Tongue (tissue), 1 donor: ENCODE measurements at regions not wholly inside any gene's neighbourhood (a gene's known extent, or its start where the extent isn't known, plus 50 kb on each side); places are given as distances from the start of the nearest gene placed in this dataset.

Experiments
- DNase-seq: peaks from one replicate; pipeline ENCODE4 v3.0.0-alpha.2; 2015

DNA sequence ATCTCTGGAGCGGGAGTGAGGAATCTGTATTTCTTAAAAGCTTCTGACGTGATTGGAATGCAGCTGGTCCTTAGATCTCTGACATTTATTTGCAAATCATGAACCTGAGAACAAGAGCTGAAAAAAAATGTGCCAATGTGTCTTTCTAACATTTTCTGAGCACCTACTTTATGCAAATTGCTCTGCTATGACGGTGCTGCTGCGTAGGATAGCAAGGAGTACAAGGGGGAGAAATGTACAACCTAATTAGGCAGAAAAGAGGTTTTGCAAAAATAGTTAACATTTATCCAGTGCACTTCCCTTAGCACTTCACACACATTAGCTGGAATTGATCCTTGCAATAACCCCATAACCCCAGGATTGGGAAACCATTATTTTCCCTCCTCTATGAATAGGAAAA, 357.5 kb downstream of the TLE4 start:
- DNase-seq: no peak

GRCh38 chr9:79928661-79929223, 357.0 kb downstream of the TLE4 start:
- DNase-seq: no peak

DNA sequence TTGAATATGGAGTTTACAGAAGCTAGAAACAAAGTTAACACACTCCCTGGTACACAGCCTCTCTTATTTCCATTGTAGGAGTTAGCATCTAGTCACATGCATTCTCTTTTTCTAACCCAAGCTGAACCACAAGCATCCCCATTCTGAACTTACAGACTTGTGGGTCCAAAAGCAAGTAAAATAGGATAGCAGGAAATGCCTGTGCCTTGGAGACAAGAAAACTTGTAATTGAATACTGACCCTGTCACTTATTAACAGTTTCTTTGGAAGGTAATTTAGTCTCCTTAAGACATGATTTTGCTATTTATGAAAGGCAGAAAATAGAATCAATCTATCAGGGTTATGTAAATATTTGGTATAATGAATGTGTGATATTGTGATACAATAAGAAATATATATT, 353.6 kb downstream of the TLE4 start:
- no peak for DNase-seq

DNA sequence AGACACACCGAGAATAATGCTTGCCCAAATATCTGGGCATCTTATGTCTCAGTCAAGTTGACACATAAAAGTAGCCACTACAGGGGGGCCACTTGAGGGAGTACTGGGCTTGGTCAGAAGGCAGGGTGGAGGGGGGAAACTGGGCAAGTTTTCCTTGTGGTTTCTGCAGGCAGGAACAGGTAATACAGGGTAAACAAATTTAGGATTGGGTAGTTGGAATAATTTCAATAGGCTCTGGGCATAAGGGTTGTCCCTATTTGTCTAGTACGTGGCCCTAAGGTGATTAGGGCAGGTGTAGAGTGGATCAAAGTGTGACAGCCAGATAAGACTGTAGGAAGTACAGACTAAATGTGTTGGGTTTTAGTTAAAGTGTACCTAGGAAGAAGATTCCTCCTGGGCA, 353.1 kb downstream of the TLE4 start:
- DNase-seq: no peak

DNA sequence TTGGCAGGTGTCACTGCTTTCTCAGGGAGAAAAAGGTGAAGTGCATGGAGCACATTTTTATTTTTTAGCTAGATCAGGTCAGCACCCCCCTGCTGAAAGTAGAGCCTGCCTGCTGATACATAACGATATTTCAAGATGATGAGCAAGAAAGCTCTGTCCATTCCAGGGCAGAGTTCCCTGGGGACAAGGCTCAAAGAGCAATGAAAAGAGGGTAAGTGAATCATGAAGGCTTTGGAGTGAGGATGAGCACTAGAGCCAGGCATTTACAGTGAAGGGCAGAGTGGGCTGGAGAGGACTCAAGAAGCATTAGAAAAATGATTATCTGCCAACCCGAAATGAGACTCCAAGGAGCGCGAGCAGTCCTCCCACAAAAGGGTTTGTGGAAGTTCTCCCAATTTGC, 345.7 kb downstream of the TLE4 start:
- DNase-seq: no peak

DNA sequence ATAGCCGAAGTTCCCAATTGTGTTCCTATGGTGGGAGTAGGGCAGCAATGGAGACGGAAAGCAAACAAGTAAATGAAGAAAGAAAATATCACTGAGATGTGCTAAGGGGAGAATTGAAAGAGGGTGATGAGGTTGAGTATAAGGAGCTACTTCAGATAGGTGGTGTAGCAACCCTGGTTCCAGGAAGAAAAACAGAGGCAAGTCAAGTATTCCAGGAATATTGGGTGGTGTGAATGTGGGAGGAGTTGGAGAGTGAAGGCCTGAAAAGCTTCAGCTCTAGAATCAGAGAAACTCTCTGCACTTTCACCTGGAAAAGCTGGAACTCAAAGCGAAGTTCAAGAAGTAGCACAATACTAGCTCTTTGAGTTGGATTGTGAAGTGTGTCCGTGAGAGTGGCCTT, 342.1 kb downstream of the TLE4 start:
- no peak for DNase-seq

DNA sequence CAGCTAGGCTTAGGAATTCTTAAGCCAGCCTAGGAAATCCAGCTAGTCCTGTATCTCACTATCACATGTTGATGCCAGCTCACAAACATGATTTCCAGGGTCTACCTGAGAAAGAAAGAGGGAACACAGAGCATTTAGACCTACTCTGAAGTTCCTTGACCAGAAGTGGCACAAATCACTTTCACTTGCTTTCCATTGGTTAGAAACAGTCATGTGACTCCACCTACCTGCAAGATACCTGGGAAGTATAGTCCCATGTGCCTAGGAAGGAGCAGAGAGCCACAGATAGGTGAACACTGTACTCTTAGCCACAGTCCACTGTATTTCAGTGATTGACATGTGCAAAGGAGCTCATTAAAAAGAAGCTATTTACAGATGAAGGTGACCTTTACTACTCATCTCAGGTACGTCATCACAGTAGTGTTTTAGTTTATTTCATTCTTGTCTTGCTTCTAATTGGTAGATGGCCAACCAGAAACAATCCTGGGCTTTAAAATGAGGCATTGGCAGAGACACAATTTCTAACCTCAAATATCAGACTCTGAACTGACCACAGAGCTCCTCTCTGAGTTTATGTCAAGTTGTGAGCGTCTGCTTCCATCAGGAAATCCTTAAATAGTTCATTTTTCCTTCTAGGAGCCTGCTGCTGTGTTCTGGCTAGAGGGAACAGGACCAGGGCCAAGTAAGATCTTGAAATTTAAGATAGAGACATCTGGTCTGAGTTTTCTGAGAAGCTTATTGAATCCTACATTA, 340.7 kb downstream of the TLE4 start:
- DNase-seq: peak; percentile 50

- DNase-seq: no peak
Measured at GRCh38 chr9:79911724-79912123, 340.0 kb downstream of the TLE4 start.

- DNase-seq: peak; percentile 10
Measured at GRCh38 chr9:79902825-79903600, 331.2 kb downstream of the TLE4 start.

GRCh38 chr9:79900754-79901153, 329.0 kb downstream of the TLE4 start:
- DNase-seq: no peak

DNA sequence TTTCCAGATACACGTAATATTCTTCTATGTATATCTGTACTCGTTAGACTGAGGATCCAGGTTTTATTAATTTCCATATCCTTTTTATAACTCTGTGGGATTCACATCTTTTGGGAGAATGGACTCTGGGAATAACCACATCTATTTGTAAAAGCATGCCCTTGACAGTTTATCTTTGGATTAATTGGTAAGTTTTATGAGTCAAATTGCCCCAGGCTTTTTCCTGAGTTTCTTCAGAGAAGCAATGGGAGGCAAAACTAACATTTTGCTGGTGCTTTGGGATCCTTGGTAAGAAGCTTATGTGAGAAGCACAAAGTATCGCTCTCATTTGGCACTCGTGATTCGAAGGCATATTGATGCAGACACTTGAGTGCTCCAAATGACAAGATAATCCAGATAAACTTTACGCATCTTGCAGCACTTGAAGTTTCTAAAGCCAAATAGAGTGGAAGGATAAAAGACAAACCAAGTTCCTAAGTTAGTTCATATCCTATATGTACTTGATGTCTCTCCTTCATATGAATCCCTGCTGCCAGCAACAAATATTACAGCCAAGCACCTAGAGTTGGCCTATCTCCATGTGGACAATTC, 324.7 kb downstream of the TLE4 start:
- DNase-seq: peak; percentile 11

DNA sequence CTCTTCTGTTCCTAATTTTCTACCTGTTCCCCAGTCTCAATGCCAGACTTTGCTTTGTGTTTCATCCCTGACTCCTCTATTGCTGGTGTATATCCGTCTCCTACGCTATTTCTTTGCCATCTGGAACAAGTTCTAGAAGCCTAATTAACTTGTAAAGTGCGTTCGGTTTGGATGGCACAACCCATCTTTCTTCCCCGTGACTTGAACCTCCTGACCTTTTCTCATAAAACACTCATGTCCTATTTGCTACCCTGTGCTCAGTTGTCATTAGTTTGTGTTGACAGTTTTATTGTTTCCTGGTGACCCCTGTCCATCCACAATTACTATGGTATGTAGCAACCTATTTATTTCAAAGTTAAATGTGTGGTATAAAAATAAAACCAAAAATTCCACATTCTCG, 323.5 kb downstream of the TLE4 start:
- DNase-seq: no peak

- DNase-seq: no peak
Measured at GRCh38 chr9:79889369-79889768, 317.6 kb downstream of the TLE4 start.

DNA sequence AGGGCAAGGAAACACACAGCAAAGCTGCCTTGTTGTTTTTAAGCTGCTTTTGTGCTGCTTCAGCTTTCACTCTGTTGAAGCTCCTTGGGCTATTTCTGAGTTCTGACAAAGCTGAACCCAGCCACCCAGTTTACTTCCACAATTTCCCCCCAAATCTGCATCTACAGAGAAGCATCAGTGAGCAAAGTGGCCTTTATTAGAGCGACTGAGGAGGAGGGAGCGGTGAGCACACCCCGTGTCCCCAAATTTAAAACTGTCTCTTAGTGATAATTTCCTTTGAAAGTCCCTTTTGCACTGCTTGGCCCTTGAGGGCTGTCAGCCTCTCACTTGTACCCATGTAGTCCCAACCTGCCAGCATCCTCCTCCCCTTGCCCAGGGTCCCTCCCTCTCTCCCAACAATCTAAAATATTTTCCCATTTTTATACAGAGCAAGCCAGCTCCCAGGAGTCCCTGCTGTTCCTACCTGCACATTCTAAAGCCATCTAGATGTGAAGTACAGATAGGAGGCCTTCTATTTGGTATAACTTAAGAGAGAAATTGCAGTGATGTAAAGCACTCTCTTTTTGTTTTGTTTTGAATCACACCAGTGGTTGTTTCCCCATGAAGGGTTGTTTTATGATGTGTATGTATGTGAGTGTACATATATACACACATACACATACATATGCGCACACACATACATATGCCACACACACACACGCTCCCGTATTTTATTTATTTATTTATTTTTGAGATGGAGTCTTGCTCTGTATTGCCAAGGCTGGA, 313.5 kb downstream of the TLE4 start:
- no peak for DNase-seq

DNA sequence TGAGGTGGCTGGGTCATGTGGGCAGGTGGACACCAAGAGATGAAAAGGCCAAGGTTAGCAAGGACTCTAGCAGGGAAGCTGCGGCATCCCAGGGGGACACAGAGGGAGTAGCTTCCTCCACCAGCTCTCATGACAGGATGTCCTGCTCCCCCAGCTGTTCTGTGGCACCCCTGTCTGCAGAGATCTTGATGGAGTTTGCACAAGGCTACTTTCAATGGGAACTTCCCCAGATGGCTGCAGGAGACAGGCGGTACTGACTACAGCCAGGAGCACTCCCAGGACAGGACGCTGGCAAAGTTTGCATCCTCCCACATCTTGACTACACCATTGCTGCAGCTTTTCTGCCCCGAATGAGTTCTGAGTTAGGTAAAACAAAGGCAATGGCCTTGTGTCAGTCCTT, 312.8 kb downstream of the TLE4 start:
- DNase-seq: no peak

DNA sequence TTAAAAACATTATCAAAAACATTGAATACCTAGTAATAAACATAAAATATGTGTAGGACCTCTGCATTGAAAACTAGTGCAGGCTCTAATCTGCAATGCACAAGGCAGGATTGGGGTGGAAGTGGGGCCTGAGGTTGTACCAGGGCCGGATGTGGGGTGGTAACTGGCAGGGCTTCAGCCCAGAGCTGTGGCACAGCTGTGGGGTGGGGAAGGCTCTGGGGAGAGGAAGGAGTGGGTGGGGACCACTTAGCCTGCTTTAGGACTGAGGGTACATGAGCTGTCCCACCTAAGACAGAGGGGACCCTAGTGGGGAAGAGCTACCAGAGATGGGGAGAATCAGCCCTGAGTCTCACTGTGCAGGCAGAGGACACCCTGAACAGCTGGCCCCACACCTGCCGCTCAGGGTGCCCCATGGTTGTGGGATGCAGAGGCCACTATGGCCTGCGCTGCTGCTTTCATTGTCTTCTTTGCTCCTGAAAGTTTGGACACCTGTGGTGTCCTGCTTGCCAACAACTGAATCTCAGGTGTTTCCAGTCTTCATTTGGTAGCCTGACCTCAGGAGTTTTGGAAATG, 311.4 kb downstream of the TLE4 start:
- no peak for DNase-seq

DNA sequence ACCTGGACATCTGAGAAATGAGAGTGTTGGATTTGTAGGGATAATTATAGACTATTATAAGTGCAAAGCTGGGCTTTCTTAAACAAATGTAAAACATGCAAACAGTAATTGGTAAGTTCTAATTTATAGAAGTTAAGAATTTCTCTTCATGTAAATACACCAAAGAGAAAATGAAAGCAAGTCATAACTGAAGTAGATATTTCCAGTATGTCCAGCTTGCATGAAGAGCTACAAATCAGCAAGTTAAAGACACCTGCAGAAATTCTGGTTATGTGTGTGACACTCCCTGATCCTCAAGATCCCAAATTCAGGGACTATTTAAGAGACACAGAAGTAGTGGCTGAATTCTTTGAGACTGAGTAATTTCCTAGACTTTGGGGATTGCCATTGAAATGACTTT, 308.9 kb downstream of the TLE4 start:
- no peak for DNase-seq

- DNase-seq: no peak
Measured at GRCh38 chr9:79877943-79878602, 306.3 kb downstream of the TLE4 start.

DNA sequence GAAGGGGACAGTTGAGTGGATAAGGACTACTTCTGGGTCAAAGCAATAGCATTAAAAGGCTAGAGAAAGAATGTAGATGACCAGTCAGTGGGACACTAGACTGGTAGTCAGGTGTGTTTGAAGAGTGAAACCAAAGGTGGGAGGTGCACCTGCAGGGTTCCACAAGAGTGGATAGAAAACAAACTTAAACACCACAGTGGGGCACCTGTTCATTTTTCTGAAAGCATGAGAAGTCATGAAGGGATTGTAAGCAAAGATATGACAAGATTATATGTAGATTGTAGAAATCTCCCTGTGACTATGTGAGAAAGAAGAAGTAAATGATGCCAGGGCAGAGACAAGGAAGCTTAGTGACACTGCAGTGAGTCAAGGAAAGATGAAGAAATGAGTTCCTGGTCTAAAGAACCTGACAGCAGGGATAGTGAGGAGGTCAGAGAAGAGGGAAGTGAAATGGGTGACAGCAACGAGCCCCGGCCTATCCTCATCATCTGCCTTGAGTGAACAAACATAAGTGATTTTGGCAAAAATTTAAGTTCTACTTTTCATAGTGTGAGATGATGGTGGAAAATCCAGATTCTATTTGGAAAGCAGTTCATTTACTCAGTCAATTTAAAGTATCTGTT, 296.9 kb downstream of the TLE4 start:
- no peak for DNase-seq

DNA sequence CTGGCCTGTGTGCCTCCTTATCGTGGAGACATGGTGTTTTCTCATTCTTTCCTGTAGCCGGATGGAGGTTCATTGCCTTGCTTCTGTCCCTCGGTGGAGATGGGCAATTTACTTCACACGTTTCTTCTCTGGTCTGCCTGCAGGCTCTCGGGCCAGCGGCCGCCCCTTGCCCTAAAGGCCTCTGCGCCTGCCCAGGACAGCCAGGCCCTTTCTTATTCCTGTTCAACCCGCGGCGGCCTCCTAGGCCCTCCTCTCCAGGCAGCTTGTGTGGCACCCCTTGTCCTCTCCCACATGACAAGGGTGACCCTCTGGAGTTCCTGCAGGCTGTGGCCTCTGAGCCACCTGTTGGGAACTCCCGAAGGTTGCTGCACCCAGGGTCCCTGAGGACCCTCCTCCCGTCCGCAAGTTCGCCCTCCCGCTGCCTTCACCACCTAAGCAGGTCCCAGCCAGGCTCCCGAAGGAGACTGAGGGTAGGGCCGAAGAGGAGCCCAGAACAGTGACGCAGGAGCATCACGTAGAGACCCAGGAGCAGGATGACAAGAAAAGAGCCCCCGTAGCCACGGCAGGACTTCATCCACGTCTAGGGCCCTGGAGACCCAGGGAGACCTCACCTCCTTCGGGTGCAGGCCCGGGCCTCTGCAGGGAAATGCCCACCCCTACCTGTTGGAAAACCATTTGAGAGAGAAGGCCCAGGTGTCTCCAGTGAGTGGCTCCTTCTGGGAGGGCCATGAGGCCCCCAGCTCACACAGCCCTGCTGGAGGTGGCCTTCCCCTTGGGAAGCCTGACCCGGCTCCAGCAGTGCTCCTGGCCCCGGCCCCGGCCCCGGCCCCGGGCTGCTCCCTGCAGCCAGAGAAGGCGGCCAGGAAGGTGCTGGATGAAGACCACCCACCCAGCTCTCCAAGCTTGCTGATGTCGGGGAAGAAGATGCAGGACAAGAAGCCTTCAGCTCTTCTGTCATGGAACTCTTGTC, 291.4 kb downstream of the TLE4 start:
- no peak for DNase-seq
